NT2/D1 (cell line): ENCODE measurements at regions not wholly inside any gene's neighbourhood (a gene's known extent, or its start where the extent isn't known, plus 50 kb on each side); places are given as distances from the start of the nearest gene placed in this dataset.
"Not testable (repeated sequence)": the region's sequence is repeated elsewhere in the genome, so short reads cannot be mapped to it uniquely, and the experiment has no call there.

Source experiments
- SUZ12 ChIP-seq: IDR thresholded peaks from 2 replicates; pipeline ENCODE4 v1.6.1; 2011; ENCODE audit not compliant: insufficient read length, insufficient read depth; ENCODE audit errors: extremely low read depth
- YY1 ChIP-seq: IDR thresholded peaks from 2 replicates; pipeline ENCODE4 v1.6.1; 2011; ENCODE audit not compliant: insufficient read length, insufficient read depth
- ZNF274 ChIP-seq: IDR thresholded peaks from 2 replicates; pipeline ENCODE4 v1.6.1; 2011; ENCODE audit warnings: mild to moderate bottlenecking, low read depth, low read length

DNA sequence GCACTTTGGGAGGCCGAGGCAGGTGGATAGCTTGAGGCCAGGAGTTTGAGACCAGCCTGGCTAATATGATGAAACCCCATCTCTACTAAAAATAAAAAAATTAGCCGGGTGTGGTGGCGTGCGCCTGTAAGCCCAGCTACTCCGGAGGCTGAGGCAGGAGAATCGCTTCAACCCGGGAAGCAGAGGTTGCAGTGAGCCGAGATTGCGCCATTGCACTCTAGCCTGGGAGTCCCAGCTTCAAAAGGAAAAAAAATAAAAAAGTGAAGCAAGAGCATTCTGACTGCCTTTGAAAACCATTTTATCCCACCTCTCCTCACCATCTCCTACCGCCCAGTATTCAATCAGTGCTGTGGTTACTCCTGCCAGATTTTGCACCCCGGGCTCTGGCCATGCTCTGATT is 50.5 kb upstream of the AKIRIN2 start:
- TF ChIP-seq ZNF274, YY1, SUZ12: not testable (repeated sequence)
